Stimulated activated CD4-positive, alpha-beta T cell treated with anti-CD3 and anti-CD28 coated beads, Interleukin-15, amount 100 ng/mL, for 48 hours (primary cell): ENCODE measurements at regions not wholly inside any gene's neighbourhood (a gene's known extent, or its start where the extent isn't known, plus 50 kb on each side); places are given as distances from the start of the nearest gene placed in this dataset.

Source experiments
- DNase-seq, 2 donors: peaks; one replicate each; pipeline ENCODE4 v3.0.0-alpha.2; 2020; ENCODE audit warnings: low read depth in 2 of 2

- DNase-seq, result no peak
Measured at GRCh38 chr1:18535391-18536210, 54.9 kb downstream of the KLHDC7A start.

- no peak for DNase-seq
Measured at GRCh38 chr1:18536356-18536755, 55.6 kb downstream of the KLHDC7A start.

- DNase-seq, result no peak
Measured at GRCh38 chr1:18536915-18537314, 56.2 kb downstream of the KLHDC7A start.

DNA sequence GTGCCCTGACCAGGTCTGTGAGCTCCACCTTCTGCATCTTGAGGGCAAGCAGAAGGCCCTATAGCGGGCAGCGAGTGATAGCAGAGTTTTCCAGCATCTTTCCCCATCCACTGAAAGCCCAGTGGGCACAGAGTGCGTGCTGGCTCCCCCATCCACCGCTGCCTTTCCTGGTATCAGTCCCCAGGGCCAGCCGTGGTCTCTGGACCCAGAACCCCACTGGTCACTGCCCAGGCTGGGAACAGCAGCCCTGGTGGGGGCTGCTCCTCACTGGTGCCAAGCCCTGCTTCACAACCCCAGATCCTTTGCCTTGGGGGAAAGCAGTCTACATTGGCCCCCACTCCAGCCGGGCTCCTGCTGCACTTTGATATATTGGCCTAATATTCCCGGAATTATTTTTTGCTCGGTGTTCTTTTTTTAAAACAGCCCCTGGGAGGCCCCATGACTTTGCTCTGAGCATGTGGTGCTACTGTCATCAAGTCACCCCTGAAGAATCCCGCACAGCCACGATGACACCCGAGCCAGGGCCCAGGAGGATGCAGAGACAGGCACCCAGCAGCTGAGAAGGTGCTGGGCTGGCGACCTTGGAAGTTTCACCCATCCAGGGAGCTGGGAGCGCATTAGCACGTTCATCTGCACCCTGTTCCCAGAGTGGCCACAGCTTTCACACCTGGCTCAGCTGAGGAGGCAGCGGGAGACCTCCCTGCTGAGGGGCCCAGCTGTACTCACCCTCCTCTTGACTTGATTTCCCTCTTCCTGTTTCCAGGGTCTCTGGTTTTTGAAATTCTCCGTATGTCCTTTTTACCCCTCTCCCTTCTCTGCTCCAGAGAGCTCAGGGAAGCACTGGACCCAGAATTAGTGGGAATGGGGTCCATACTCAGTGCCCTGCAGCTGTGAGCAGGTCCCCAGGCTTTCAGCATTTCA lies 56.9 kb downstream of the KLHDC7A start:
- DNase-seq, result no peak

- DNase-seq, result no peak
Measured at GRCh38 chr1:18539171-18539570, 58.4 kb downstream of the KLHDC7A start.

DNA sequence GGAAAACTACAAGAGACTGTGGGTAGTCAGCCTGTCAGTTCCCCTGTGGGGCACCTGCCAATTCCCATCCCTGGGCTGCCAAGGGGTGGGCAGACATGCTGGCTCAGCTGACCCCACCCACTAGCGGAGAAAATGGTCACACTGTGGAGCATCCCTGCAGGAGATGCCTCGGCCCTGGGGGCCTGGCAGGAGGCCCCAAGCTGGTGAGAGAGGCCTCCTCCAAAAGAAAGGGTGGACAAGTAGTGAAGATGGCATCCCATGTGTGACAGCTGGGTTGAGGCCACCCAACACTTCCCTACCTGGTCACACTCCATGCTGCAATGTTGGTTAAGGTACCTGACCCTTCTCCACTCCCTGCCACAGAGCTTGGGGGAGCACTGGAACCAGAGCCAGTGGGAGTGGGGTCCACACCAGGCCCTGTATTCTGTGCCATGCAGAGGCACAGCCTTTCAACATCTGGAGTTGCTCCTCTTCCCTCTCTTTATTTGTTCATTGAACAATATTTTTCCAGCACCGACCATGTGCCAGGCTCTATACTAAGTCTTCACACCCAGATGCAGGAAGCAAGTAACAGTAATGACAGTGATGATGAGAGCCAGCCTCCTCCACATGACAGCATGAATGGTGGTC lies 59.5 kb downstream of the KLHDC7A start:
- no peak for DNase-seq

DNA sequence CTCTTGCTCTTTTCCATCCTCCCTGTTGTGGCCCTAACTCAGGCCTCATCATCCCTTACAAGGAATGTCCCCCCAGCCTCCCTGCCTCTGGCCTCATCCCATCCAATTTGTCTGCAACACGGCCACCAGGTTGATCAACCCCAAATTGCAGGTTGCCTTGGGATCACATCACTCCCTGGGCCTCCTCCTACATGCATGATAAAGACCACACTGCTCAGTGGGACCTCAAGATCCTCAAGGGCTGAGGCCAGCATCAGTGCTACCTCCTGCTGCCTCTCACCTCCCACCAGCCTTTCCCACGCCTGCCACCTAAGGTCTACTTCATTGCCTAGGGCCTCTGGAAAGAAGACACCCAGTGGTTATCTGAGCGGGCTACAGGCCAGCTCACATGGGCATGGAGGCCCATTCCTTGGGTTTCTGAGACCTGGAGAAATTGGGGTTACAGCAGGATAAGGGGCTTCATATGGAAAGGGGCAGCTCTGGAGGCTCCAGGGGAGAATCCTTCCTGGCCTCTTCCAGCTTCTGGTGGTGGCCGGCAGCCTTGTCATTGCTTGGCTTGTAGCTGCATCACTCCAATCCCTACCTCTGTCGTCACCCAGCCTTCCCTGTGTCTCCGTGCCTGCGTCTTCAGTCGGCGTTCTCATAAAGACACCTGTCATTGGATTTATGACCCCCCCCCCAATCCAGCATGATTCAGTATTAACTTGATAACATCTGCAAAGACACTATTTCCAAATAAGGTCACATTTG lies 60.5 kb downstream of the KLHDC7A start:
- no peak for DNase-seq

GRCh38 chr1:18542351-18542750 lies 61.6 kb downstream of the KLHDC7A start:
- DNase-seq, result no peak

- DNase-seq, result no peak
Measured at GRCh38 chr1:18546026-18546425, 65.3 kb downstream of the KLHDC7A start.

DNA sequence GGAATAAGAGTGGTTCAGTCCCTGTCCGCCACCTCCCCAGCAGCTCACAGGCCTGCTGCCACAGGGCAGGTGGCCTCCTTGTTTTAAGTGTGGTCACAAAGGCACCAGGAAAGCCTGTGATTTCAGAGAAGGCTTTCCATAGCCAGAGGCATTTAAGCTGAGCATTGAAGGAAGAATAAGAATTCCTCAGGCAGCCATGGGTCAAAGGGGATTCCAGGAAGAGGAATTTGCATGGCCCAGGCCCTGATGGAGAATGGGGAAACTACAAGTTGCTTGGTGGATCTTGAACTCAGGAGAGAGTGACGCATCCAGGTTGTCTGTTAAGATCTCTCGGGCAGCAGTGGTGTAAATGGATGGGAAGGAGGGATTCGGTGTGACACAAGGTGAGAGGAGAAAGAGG lies 66.7 kb downstream of the KLHDC7A start:
- DNase-seq, result no peak

GRCh38 chr1:18548643-18549042 lies 67.9 kb downstream of the KLHDC7A start:
- no peak for DNase-seq

DNA sequence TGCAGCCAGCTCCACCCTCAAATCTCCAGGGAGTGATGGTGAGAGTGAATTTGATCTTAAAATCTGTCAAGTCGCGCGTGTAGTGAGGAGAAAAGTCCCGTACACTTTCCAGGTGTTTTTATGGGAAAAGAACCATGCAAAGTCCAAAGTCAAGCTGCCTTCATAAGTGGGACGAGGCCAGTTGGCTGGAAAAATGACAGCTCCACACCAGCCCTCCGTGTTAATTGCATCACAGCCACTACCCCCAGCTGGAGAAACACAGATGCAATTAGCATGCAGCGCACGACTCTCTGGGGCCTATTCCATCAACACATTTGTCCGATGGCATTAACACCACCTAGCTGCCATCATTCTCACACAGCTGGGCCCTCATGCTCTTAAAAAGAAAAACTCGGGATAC lies 68.4 kb downstream of the KLHDC7A start:
- no peak for DNase-seq

DNA sequence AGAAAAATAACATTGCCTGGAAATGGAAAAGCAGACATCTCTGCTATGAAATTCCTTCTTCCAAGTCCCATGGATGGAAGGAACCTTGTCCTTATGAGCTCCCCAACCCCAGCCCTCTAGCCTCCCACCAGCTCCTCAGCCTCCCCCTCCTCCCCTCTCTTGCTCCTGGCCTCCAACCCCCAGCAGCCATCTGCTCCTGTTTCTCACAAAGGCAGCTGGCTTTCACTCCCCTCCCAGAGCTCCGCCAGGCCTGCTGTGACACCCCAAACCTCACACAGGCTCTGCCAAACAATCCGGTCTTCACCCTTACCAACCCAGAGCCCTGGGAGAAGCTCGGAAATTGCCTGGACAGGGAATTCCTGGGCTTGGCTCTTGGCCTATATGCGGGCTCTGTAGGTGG lies 69.2 kb downstream of the KLHDC7A start:
- no peak for DNase-seq

- no peak for DNase-seq
Measured at GRCh38 chr1:18552631-18553030, 71.9 kb downstream of the KLHDC7A start.

GRCh38 chr1:18553388-18553787 lies 72.7 kb downstream of the KLHDC7A start:
- DNase-seq, result no peak

DNA sequence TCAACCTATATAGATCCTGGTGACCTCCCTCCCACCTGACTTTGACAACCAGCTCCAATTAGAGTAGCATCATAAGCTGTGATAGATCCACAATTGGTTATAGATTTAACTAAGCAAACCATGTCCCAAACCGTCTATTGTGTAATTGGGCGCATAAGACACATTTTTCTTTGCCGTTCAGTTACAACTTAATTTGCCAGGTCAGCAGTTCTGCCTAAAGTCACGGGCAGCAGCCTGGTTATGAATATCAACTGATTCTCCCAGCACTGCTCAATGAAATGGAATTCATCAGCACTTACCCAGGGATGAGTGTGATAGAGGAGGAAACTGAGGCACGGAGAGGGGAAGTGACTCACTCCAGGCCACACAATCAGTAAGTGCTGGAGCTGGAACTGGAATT lies 73.4 kb downstream of the KLHDC7A start:
- no peak for DNase-seq

GRCh38 chr1:18554597-18554996 lies 73.9 kb downstream of the KLHDC7A start:
- DNase-seq, result no peak

GRCh38 chr1:18555036-18555435 lies 74.3 kb downstream of the KLHDC7A start:
- DNase-seq, result no peak

DNA sequence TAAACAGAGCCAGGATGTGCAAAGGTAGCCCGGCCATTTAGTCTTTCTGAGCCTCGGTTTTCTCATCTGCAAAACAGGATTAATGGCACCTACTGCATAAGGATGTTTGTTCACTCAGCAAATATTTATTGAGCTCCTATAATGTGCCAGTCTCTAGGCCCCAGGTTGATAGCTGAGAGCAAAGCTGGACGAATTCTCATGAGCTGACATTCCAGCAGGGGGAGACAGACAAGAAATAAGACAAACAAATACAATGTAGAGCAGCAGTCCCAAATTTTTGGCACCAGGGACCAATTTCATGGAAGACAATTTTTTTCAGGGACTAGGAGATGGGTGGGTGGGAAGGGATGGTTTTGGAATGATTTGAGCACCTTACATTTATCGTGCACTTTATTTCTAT lies 74.3 kb upstream of the PAX7 start:
- no peak for DNase-seq

DNA sequence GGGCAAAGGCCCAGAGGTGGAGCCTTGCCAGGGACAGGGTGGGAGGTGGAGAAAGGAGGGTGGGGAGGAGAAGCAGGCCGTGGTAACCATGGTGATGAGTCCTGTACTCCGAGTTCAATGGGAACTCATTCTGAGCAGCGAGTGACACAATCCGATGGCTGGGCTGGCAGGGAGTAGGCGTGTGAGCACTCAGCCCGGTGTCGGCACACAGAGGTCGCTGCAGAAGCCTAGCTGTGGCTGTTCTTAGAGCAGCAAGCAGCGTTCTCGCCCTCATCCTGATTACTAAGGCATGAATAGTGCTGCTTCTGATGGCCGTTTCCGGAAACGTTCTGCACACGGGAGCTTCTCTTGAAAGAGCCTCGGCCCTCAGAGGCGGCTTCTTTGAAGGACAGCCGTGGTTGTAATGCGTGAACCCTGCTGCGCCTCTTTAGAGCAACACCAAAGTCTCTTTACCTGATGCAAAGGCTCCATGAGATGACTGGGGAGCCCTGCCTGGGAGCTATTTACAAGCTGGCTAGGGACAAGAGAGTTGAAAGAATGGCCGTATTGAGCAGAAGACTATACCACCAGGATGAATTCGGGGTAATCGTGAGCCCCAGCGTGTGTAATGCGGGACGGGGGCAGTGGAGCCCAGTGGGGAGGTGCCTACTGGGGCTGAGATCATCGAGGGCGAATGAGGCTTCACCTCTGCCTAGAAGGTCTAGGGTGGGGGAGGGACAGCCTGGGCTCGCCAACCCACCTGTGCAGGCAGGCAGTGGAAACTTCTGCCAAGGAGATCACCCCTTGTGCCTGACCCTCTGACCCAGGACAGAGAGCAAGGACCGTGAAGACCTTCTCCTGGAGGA lies 72.8 kb upstream of the PAX7 start:
- peak; percentile 16 to 24 for DNase-seq

DNA sequence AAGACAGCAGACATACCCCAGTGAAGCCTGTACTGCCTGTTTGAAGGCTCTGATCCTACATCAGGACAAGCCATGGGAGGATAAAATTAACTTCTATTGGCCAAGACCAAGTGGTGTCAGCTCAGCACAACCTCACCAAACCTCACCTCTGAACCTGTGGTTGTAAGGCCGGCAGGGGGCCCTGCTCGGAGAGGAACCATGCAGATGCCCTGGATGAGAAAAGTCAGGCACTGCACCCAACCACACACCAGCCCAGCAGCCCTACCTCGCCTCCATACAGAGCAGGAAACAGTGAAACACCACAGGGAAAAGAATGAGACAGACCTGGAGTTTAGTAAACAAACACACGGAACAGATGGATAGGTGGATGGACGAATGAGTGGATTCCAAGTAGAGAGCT lies 70.0 kb upstream of the PAX7 start:
- DNase-seq, result no peak
